Stimulated activated CD4-positive, alpha-beta T cell treated with anti-CD3 and anti-CD28 coated beads, Interleukin-12 subunit alpha, Interleukin-12 subunit beta, amount 100 ng/mL, for 4 hours (primary cell): ENCODE measurements at regions not wholly inside any gene's neighbourhood (a gene's known extent, or its start where the extent isn't known, plus 50 kb on each side); places are given as distances from the start of the nearest gene placed in this dataset.

Source experiments
- DNase-seq: peaks from one replicate; pipeline ENCODE4 v3.0.0-alpha.2; 2020

DNA sequence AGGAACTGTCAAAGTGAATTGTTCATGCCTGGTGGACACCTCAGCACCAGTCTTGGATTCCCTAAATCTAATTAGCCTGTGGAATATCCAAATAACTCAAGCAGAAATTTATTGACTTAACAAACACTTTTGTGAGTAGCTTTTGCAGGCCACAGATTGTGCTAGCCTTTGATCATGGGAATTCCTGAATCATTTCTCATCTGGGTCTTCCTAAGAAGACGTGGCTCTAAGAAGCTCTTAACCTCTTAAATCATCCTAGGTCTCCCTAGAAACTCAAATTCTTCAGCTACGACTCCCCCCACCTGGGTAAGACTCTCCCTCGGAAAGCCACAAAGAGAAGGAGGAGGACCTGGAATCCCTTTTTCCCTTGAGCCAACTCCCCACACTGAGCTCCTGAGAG lies 53.8 kb upstream of the PSEN2 start:
- no peak for DNase-seq

DNA sequence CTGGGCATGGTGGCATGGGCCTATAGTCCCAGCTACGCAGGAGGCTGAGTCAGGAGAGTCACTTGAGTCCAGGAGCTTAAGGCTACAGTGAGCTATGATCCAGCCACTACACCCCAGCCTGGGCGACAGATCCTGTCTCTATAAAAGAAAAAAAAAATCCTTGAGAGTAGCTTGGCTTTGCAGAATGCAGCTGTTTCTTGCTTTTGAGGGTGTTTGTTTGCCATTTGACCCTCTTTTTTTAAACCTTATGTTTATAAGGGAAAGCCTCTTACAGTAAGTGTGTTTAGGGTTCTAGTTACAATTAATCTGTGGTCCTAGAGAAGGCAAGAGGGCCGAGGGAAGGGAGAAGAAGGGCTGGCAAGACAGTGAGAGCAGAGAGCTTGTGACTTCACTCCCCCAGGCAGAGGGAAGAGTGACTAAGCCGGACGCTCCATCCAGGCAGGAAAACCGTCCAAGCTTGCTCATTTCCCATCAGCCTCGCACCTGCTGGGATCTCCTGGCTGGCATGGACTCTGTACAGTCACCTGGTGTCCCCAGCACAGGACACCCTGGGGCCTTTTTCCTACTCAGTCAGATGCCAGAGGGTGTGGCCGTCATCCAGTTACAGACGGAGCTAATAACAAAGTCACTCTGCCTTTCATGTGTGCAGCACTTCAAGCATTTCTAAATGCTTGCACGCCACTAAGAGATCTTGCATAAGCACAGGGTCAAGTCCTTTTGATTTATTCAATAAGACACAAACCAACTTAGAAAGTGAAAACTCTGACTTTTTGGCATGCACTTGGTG lies 55.5 kb upstream of the PSEN2 start:
- no peak for DNase-seq

DNA sequence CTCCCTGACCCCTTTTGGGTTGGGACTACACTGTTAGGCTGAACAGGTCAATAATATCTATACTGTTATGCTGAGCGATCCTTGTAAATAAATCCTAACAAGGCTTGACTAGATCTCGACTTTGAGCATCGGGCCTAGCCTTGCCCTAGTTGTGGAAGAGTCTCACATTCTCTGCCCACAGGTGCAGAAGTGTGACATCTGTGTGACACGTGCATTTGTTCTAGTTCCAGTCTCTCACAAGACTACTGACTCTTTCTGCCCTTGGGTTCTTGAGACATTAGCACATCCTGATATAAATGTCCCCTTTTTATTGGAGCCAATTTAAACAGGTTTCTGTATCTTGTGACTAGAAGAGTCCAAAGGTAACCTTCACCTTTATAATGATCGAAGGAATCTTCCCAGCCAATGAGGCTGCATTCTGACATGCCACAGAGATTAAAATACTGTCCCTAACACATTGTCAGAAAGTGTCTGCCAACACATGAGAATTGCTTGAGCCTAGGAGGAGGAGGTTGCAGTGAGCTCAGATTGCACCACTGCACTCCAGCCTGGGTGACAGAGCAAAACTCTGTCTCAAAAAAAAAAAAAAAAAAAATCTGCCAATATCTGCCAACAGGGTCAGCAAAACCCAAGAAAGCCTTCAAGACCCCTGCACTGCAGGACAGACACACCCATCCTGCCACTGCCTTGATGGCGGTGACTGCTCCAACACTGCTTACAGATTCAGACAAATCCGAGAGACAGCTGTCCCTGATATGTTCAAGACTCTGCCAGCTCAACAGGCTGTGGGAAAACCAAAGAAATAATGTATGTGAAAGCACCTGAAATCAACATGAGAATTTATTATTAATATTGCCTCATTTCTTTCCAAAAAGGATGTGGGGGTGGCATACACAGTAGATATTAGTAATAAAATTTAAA lies 56.5 kb upstream of the PSEN2 start:
- DNase-seq, result no peak

DNA sequence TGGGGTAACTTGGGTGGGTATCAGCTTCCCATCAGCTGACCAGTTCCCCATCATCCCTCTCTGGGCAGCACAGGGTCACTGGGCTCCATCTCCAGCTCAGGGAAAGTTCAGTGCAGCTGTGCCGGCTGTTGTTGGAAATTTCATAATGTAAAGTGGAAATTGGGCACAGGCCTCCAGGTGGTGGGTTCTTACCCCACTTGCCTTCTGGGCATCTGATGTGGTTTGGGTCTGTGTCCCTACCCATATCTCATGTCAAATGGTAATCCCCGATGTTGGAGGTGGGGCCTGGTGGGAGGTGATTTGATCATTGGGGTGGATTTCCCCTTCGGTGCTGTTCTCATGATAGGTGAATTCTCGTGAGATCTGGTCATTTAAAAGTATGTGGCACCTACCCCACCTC lies 59.7 kb upstream of the PSEN2 start:
- no peak for DNase-seq

DNA sequence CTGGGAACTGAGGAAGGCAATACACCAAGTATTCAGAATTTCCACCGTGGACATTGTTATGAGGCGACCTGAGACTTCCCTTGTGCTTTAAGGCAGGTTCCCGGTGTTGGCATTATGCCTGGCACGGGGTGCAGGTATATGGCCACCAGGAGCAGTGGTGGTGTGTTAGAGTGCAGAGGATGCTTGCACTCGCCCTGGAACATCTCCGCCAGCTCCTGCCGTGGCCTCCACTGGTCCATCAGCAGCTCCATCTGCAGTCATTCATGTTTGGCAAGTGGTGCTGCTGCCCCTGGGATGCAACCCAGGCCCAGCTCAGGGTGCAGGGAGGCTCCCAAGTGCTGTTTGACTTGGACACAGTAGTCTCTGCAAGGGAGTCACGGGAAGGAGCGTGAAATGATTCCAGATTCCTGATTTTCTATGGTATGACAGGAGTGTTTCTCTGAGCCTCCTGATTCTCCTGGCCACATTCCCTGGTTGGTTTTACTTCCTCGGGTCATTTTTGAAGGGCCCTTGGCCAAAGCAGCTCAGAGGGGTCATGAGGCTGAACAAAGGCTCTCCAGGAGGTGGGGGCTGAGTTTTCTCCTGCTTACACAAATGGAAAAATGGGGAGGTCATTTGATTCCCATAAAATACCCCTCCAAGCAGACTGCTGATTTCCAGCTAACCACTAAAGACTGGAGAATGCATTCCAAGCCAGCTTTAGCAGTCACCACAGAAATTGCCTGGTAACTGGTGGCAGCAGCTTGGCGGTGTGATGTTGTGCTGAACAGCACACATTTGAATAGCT lies 60.4 kb upstream of the PSEN2 start:
- no peak for DNase-seq

DNA sequence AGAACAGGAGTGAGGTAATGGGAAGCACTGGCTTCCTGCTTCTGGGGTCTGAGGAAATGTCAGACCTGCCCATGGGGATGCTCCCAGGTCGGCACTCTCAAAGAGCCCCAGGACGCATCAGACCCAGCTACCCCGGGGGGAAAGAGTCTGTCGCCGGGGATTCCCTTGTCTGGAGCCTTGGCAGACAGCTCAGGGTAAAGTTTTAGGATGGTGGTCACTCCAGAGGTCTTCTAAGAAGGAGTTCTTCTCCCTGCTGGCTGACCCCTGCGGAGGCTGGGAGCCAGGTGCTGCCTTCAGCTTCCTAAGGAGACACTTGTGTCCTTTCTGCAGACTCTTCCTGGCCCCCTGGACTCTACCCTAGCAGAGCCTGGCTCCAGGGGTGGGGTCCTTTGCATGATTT lies 61.9 kb upstream of the PSEN2 start:
- DNase-seq, result no peak

DNA sequence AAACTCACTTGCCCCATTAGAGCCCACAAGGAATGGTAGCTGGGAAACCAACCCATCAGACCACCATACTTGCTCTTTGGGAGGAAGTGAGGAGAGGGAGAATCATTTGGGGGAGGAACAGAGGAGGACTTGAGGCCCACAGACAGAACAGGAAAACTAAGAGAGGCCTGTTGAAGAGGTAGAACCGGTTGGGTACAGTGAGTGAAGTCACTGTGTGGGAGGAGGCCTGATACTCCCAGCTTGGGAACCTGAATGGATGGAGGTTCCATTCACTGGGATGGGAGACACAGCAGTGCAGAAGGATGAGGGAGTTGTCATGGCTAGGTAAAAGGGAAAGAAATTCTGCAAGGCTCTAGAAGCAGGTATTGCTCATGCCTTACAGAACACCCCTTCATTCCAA lies 63.4 kb upstream of the PSEN2 start:
- no peak for DNase-seq

DNA sequence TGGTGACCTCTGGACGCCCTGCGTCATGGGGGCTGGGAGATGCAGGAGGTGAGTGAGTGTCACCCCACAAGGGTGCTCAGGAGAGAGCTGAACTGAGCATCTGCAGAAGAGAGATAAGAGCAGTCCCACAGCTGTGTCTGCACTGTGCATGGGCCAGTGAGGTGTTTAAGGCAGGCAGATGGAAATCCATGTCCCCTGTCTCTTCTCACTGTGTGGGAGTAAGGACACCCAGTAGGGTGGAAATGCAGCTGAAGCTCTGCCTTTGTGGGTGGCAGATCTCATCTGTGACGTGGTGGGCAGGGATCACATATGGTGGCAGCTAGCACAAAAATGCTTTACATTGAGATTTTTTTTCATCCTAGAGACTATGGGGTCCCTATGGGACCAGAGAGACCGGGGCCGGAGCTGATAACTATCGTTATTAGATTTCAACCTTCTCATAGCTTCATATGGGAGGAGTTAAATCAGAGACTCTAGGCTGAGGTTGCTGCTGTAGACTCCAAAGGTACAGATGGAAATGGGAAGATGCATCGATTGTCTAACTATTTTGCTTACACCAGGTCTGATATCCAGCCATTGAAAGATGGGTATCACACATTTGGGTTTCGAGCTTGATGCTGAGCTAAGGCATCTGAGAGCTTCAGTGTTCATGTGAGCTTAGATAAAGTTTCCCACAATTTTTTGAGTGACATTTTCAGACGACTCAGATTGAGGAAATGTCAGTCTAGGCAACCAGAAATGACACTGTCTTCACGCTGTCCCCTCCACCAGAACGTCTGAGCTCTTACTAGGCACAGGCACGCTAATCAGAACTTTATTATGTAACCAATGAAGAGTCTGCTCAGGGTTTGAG lies 65.3 kb upstream of the PSEN2 start:
- DNase-seq, result no peak

DNA sequence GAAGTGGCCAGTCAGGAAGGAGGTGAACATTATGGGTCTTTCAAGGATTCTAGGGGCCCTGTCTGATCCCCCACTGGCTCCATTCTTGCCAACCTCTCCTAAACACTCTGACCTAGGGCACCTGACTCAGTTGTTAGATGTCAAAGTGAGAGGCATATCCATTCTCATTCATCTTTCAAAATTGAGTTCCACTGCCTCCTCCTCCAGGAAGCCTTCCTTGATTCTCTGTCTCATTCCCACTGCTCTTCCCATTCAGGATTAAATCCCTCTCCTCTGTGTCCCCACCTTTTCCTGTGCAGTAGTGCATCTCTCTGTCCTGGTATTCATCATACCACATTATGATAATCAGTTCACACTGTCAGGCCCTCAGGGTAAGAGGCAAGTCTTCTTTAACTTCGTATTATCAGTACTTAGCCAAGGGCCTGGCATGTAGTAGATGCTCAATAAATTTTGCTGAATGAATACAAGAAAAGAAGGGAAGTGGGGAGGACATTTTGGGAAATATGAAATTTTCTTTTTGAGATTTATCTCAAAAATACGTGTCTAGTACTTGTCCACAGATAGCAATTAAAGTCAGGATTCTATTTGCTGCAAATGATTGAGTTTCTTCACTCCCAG lies 61.8 kb upstream of the ITPKB start:
- DNase-seq, result no peak

DNA sequence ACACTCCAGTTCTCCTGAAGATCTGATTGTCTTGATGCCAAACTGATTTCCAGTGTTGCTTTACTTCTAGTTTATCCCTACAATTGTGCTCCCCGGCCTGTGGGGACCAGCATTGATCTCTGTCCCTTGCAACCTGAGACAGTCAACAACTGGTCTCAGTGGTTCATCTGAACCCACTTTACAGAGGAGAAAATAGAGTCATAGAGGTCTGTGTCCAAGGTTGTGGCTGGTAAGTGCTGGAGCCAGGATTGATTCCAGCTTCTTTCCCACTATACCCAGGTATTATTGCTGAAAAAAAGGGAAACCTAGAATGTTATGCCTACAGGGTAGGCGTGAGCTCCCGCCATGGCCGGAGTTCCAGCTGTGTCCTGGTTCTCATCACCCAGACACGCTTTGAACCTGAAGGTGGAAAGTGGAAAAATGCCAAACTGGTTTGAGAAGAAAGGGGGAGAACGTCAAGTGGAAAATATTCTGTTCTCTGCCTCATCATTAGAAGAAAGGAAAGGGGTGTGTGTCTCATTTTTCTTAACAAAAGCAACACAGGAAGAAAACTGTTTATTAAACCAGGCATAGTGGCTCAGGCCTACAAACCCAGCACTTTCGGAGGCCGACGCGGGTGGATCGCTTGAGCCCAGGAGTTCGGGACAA lies 60.7 kb upstream of the ITPKB start:
- DNase-seq, result no peak

DNA sequence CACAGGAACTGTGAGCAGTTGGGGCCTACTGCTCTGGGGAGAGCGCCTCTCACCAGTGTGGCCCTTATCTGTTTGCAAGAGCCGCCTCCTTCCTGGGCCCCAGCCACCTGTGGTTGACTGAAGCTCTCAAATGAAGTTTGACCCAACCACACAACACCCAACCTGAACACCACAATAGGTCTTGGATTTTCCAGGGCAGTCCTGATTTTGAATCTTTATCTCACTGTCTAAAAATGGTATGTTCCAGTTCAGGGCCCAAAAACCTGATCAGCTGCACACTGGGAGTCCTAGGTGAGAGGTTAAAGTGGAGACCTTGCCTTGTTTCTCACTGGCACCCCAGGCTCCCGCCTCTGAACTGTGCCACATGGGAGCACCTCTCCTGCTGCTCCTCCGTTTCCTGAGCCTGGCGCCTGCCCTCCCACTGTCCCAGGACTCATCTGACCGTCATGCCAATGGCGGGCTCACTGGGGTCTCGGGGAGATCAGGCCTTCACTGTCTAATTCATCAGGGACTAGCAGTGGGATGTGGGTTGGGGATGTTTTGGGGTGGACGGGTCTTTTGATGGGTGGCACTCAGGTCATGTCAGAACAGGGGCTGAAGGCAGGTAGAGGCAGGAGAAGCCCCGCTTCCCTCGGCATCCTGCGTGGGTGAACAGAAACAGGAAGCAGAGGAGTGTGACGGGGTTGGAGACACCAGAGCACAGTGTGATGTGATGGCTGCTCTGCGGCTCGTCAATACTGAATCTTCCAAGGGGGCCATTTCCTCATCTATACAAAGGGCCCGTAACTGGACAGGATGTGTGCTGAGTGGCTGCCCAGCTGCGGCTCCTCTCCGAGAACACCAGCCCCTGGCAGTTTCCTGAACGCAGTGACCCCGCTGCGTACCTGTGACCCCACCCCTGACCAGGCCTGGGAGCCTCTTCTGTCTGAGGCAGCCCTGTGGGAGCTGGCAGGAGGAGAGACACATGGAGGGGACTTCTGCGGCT lies 59.6 kb upstream of the ITPKB start:
- peak; percentile 37 for DNase-seq

DNA sequence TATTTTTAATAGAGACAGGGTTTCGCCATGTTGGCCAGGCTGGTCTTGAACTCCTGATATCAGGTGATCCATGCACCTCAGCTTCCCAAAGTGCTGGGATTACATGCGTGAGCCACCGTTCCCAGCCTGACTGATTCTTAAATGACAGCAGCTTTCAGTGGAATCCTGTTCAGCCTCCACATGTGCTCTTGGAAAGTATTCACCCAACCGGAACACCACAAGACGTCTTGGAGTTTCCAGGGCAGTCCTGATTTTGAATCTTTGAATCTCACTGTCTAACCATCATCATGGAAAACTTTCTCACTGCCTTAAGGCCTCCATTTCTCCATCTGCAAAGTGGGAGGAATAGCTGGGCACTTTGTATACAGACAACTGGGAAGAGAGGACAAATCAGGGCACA lies 58.1 kb upstream of the ITPKB start:
- DNase-seq, result no peak

DNA sequence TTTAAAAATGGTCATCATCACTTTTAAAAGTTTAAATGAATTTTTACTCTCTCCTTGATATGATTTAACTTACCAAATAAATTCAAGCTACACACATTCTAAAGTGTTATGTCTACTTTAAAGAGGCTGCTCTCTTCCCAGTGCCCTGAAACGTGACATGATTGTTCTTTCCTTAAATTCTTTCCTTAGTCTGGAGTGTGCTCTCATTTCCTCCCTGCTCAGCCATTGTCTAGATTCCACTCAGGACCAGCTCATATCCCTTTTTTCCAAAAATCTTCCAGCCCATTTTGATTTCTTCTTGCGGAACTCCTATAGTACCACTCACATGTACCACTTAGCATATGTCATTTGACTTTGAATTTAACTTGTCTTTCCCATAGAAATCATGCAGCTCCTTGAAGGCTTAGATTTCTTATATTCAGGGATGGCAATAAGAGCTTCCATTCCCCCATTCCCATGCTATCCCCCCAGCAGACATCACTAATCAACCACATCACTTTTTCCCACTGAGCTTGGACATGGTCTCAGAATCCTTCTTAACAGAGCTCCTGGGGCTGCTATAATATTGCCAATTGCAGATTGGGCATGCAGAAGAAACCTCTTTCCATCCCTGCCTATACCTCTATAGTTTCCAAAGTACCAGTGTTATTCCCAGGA lies 54.7 kb upstream of the ITPKB start:
- no peak for DNase-seq

DNA sequence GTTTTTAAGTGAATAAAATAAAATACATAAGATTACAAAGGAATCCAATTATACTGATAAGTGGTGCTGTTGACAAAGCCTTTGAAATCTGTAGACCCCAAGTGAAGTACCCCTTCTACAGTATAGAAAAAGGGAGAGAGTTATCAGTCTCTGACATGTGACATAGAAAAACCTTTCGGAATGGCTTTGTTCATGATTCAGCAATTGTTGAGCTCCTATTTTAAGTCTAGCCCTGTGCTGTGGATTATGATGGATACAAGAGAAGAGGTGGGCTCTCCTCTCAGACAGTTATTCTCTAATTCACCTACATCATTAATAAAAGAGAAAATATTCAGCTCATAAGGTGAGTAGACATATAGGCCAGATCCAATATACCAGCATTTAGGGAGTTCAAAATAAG lies 53.3 kb upstream of the ITPKB start:
- no peak for DNase-seq

DNA sequence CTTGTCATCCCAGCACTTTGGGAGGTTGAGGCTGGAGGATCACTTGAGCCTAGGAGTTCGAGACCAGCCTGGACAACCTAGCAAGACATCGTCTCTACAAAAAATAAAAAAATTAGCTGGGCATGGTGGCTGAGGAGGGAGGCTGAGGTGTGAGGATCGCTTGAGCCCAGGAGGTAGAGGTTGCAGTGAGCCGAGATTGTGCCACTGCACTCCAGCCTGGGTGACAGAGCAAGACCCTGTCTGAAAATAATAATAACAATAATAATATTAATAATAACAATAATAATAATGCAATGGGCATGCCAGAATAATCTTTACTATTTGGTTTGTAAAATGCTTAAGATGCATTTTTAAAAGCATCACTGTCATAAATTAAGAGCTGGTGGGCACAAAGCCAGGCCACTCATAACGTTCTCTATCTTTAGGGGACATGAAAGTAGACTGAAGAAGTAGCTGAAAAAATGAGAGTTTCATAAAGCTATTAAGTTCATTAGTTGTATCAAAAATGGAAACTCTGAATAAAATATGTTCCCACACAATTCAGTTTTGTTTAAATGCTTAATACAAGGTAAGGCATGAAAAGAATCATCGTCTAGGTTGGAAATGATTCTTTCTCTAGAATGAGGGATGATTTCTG lies 51.6 kb upstream of the ITPKB start:
- DNase-seq, result no peak

DNA sequence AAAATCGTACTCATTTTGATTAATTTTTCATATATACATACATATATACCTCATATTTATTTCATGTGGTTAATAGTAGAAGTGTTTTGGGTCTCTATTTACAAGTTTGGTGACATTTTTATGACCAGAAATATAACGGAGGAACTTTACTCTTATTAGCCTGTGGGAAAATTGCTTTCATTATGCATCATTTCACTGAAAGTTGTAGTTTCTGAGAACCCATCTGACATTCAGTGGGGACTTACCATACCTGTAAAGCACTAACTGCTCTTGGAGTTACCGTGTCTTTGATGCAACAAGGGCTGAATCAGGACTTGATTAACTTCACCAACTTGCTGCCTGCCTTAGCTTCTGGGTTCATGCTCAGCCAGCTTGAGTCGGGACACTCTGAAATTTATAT lies 49.9 kb upstream of the ITPKB start:
- DNase-seq, result no peak
